ENCODE measurements at regions not wholly inside any gene's neighbourhood (a gene's known extent, or its start where the extent isn't known, plus 50 kb on each side); places are given as distances from the start of the nearest gene placed in this dataset.
"Not testable (repeated sequence)": the region's sequence is repeated elsewhere in the genome, so short reads cannot be mapped to it uniquely, and the experiment has no call there.

DNA sequence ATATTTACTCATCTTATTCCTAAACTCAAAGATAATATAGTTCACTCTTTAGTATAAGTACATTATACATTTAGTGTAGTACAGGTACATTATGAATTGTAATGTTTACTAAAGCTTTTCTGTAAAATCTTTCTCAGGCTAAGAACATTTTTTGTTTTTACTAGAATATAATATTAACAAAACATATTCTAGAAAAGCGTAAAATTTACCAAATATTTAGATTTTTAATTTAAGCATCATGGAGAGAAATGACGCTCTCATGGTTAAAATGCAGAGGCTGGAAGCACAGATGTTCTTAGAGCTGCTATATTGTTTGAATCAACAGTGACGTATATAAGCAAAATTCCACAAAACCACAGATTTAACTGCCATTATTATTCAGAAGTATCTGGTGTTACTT, 54.7 kb upstream of the NBPF15 start:
- not testable (repeated sequence) for H3K27me3 ChIP-seq (ENCODE audit: control insufficient read depth in 3 of 3, insufficient read depth in 3 of 3, low read length in 2 of 3); H3K4me3 ChIP-seq; DNase-seq; H3K9ac ChIP-seq (ENCODE audit: insufficient read depth in 1 of 2, low read length in 2 of 2); ATAC-seq (ENCODE audit: insufficient read depth, low FRiP score); H3K4me1 ChIP-seq (ENCODE audit: control insufficient read depth in 5 of 5, insufficient read depth in 5 of 5, low read length in 5 of 5); H3K9me3 ChIP-seq (ENCODE audit: control insufficient read depth in 4 of 4, insufficient read depth in 3 of 4, low read length in 3 of 4); H3K27ac ChIP-seq (ENCODE audit: low read depth in 1 of 2, low read length in 1 of 2); H3K36me3 ChIP-seq (ENCODE audit: control insufficient read depth in 4 of 4, insufficient read depth in 4 of 4, low read length in 4 of 4)
- WGBS, 2 donors, result 81 to 100% methylated on average over 1 to 2 of the region's 3 CpGs

DNA sequence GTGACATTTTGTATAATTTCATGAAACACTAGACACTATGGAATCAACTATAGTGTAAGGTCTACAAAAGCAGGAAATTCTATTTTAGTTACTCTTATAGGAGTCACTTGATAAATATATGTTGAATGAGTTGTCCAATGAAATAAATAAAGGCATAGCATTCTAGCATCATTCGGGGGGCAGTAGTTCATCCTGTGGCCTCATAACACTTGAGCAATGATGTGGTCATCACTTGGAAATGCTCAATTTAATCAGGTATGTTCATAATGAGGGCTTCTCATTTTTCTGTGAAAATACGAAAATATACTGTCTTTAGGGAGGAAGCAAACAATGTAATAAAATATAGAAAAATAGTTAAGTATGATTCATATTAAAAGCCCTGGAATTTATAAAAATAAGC, 55.4 kb upstream of the NBPF15 start:
- 85 to 87% methylated on average over 2 of the region's 2 CpGs for WGBS, 2 donors
- not testable (repeated sequence) for H3K4me3 ChIP-seq; H3K9me3 ChIP-seq (ENCODE audit: control insufficient read depth in 4 of 4, insufficient read depth in 3 of 4, low read length in 3 of 4); H3K27ac ChIP-seq (ENCODE audit: low read depth in 1 of 2, low read length in 1 of 2); DNase-seq; H3K36me3 ChIP-seq (ENCODE audit: control insufficient read depth in 4 of 4, insufficient read depth in 4 of 4, low read length in 4 of 4); H3K4me1 ChIP-seq (ENCODE audit: control insufficient read depth in 5 of 5, insufficient read depth in 5 of 5, low read length in 5 of 5); ATAC-seq (ENCODE audit: insufficient read depth, low FRiP score); H3K9ac ChIP-seq (ENCODE audit: insufficient read depth in 1 of 2, low read length in 2 of 2); H3K27me3 ChIP-seq (ENCODE audit: control insufficient read depth in 3 of 3, insufficient read depth in 3 of 3, low read length in 2 of 3)

DNA sequence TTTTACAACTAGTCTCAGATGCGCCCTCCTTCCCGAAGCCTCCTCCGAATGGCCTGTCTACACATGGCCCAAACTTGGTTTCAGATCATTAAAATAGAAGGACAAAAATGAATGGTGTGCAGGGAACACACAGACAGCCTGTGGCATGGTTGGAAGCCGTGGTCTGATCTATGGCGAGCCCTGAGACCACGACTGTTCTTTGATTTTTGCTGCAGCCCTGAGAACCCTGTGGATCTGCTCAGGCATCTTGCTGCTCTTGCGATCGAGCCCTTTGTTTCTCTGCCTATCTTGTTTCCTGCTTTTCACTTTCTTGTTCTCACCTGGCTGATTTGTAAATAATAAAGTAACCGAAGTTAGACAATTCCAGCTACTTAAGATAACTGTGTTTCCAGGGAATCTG, 57.0 kb upstream of the NBPF15 start:
- ATAC-seq (ENCODE audit: insufficient read depth, low FRiP score); DNase-seq; H3K4me1 ChIP-seq (ENCODE audit: control insufficient read depth in 5 of 5, insufficient read depth in 5 of 5, low read length in 5 of 5); H3K36me3 ChIP-seq (ENCODE audit: control insufficient read depth in 4 of 4, insufficient read depth in 4 of 4, low read length in 4 of 4); H3K27ac ChIP-seq (ENCODE audit: low read depth in 1 of 2, low read length in 1 of 2); H3K27me3 ChIP-seq (ENCODE audit: control insufficient read depth in 3 of 3, insufficient read depth in 3 of 3, low read length in 2 of 3); H3K9me3 ChIP-seq (ENCODE audit: control insufficient read depth in 4 of 4, insufficient read depth in 3 of 4, low read length in 3 of 4); H3K9ac ChIP-seq (ENCODE audit: insufficient read depth in 1 of 2, low read length in 2 of 2); H3K4me3 ChIP-seq: not testable (repeated sequence)
- 75 to 79% methylated on average over 8 of the region's 9 CpGs for WGBS, 2 donors

DNA sequence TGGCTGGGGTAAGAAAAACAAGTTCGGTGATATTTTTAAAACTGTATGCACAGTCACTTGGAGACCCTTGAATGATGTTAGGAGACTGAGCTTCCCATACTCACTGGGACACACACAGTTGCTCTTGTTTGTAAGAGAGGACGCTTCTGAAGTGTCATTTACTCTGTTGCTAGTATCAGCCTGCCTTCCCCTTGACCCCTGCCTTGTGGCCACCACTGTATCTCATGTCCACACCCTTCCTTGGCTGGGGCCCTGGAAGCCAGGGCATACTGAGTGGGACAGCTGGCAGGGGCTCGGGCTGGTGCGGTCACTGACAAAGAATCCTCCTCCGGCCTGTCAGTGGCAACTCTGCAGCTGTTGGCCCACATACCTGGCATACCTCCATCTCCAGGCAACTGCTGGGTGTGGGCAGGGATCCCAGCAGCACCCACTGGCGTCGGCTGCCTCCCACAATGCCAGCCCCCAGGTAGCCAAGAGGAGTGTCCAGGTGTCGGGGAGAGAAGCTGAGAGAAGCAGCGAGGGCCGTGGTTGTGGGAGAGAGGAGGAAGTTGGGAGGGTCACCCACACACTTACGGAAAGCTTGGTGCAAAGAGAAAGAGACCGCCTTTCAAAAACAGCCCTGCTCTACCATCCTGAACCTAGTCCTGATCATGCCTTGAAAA, 58.2 kb upstream of the NBPF15 start:
- not testable (repeated sequence) for H3K9me3 ChIP-seq (ENCODE audit: control insufficient read depth in 4 of 4, insufficient read depth in 3 of 4, low read length in 3 of 4); H3K9ac ChIP-seq (ENCODE audit: insufficient read depth in 1 of 2, low read length in 2 of 2); H3K4me3 ChIP-seq; H3K36me3 ChIP-seq (ENCODE audit: control insufficient read depth in 4 of 4, insufficient read depth in 4 of 4, low read length in 4 of 4); DNase-seq; H3K27me3 ChIP-seq (ENCODE audit: control insufficient read depth in 3 of 3, insufficient read depth in 3 of 3, low read length in 2 of 3); H3K4me1 ChIP-seq (ENCODE audit: control insufficient read depth in 5 of 5, insufficient read depth in 5 of 5, low read length in 5 of 5); ATAC-seq (ENCODE audit: insufficient read depth, low FRiP score); H3K27ac ChIP-seq (ENCODE audit: low read depth in 1 of 2, low read length in 1 of 2)
- 43 to 46% methylated on average over 8 to 10 of the region's 12 CpGs for whole genome bisulfite sequencing, 2 donors

DNA sequence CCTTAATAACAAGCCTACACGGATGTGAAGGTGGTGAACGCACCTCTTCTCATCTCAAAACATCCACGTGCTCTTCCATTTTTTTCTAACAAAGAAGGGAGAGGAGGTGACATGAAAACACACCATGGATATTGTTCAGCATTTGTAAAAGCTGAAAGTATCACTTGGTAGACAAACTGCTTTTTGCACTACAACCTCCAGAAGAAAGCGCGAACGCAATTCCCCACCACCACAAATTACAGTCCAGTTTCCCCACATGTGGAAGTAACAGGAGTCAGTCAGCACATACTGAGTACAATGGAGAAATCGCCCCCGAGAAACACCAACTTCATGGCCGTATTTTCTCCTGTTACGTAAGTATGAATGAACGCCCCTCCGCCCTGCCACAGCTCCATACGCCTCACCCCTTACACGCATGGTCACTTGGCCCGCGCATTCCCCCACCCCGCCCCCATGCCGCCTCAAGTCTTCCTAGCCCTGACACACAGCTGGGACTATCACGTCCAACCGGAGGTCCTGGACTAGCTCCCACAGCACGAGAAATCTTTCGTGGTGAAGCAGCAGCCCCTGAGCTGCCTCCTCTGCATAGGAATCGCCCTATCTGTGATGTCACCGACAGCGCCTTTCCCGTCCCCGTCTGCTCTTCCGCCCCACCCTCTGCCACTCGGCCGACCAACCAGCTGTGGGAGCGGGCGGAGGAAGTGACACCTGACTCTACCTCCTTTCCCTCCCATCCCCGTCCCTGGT, 62.4 kb upstream of the NBPF15 start:
- not testable (repeated sequence) for H3K27me3 ChIP-seq (ENCODE audit: control insufficient read depth in 3 of 3, insufficient read depth in 3 of 3, low read length in 2 of 3); H3K4me3 ChIP-seq
- WGBS, 2 donors, result 7% methylated on average over 25 to 32 of the region's 33 CpGs

DNA sequence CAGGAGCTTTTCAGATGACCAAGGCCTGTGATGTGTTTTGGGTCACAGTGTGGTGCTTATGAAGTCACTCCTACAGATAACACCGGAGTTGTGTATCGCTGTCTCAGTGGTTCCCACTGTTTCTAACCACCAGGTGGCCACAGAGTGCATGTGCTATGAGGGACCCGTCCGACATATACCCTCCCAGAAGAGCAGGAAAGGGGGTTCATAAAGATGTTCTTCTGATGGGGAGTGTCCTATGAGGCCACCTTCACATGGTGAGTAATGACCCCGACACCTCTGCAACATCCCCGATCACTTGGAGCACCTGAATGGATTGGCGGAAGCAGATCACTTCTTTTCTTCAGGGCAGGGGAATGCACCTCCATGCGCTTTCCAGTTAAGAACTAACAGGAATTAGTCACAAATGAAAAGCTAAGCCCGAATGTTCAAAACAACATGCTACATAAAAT, 60.5 kb upstream of the PPIAL4F start:
- not testable (repeated sequence) for H3K27ac ChIP-seq (ENCODE audit: low read depth in 1 of 2, low read length in 1 of 2); H3K4me1 ChIP-seq (ENCODE audit: control insufficient read depth in 5 of 5, insufficient read depth in 5 of 5, low read length in 5 of 5); H3K4me3 ChIP-seq; H3K9ac ChIP-seq (ENCODE audit: insufficient read depth in 1 of 2, low read length in 2 of 2); DNase-seq; H3K27me3 ChIP-seq (ENCODE audit: control insufficient read depth in 3 of 3, insufficient read depth in 3 of 3, low read length in 2 of 3); H3K9me3 ChIP-seq (ENCODE audit: control insufficient read depth in 4 of 4, insufficient read depth in 3 of 4, low read length in 3 of 4); H3K36me3 ChIP-seq (ENCODE audit: control insufficient read depth in 4 of 4, insufficient read depth in 4 of 4, low read length in 4 of 4); ATAC-seq (ENCODE audit: insufficient read depth, low FRiP score)
- WGBS, 2 donors, result 38 to 40% methylated on average over 8 of the region's 9 CpGs

More for the DNA sequence above, 62.4 kb upstream of the NBPF15 start:
- peak overlapping the region in 1 of 2 donors; percentile 9 for H3K27ac ChIP-seq (ENCODE audit: low read depth in 1 of 2, low read length in 1 of 2)
- not testable (repeated sequence) for H3K4me1 ChIP-seq (ENCODE audit: control insufficient read depth in 5 of 5, insufficient read depth in 5 of 5, low read length in 5 of 5); DNase-seq; H3K36me3 ChIP-seq (ENCODE audit: control insufficient read depth in 4 of 4, insufficient read depth in 4 of 4, low read length in 4 of 4); H3K9me3 ChIP-seq (ENCODE audit: control insufficient read depth in 4 of 4, insufficient read depth in 3 of 4, low read length in 3 of 4); H3K9ac ChIP-seq (ENCODE audit: insufficient read depth in 1 of 2, low read length in 2 of 2)
- ATAC-seq (ENCODE audit: insufficient read depth, low FRiP score), result peak; percentile 47

DNA sequence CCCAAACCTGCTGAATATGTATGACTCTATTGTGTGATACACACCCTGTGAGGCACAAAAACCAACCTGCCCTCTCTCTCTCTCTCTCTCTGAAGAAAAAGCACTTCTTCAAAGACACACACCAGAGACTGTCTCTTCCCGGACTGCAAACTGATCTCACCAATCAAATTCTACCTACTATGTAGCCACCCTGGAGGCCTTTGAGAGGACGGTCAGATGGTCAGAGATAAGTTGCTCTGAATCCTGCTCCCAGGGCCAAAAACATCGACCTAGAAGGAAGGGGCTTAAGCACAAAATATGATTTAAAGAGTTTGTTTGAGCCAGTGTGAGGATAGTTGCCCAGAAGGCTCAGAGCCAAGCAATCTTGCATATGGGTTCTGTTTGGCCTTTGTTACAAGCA, 59.2 kb upstream of the PPIAL4F start:
- not testable (repeated sequence) for H3K27ac ChIP-seq (ENCODE audit: low read depth in 1 of 2, low read length in 1 of 2); H3K36me3 ChIP-seq (ENCODE audit: control insufficient read depth in 4 of 4, insufficient read depth in 4 of 4, low read length in 4 of 4); H3K4me3 ChIP-seq; H3K4me1 ChIP-seq (ENCODE audit: control insufficient read depth in 5 of 5, insufficient read depth in 5 of 5, low read length in 5 of 5); H3K9ac ChIP-seq (ENCODE audit: insufficient read depth in 1 of 2, low read length in 2 of 2); H3K27me3 ChIP-seq (ENCODE audit: control insufficient read depth in 3 of 3, insufficient read depth in 3 of 3, low read length in 2 of 3); H3K9me3 ChIP-seq (ENCODE audit: control insufficient read depth in 4 of 4, insufficient read depth in 3 of 4, low read length in 3 of 4); ATAC-seq (ENCODE audit: insufficient read depth, low FRiP score); DNase-seq
- WGBS, 2 donors, result 61 to 73% methylated on average over 3 of the region's 3 CpGs

DNA sequence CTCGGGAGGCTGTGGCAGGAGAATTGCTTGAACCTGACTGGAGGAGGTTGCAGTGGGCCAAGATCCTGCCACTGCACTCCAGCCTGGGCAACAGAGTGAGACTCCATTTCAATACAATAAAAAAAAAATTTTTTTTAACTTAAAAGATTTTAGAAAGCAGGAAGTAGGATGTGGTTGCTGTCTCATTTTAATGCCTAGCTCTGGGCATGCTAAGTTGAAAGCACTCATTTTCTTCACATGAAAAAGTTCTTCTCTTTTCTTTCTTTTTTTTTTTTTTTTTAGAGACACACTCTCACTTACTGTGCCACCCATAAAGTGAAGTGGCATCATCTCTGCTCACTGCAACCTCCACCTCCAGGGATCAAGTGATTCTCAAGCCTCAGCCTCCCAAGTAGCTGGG, 58.4 kb upstream of the PPIAL4F start:
- DNase-seq; H3K36me3 ChIP-seq (ENCODE audit: control insufficient read depth in 4 of 4, insufficient read depth in 4 of 4, low read length in 4 of 4); ATAC-seq (ENCODE audit: insufficient read depth, low FRiP score); H3K27me3 ChIP-seq (ENCODE audit: control insufficient read depth in 3 of 3, insufficient read depth in 3 of 3, low read length in 2 of 3); H3K4me1 ChIP-seq (ENCODE audit: control insufficient read depth in 5 of 5, insufficient read depth in 5 of 5, low read length in 5 of 5); H3K27ac ChIP-seq (ENCODE audit: low read depth in 1 of 2, low read length in 1 of 2); H3K9ac ChIP-seq (ENCODE audit: insufficient read depth in 1 of 2, low read length in 2 of 2); H3K9me3 ChIP-seq (ENCODE audit: control insufficient read depth in 4 of 4, insufficient read depth in 3 of 4, low read length in 3 of 4); H3K4me3 ChIP-seq: not testable (repeated sequence)
- WGBS, 2 donors, result 74 to 77% methylated on average over 1 of the region's 1 CpG
